HG03460 (cell line): ENCODE measurements at regions not wholly inside any gene's neighbourhood (a gene's known extent, or its start where the extent isn't known, plus 50 kb on each side); places are given as distances from the start of the nearest gene placed in this dataset.
"Not testable (repeated sequence)": the region's sequence is repeated elsewhere in the genome, so short reads cannot be mapped to it uniquely, and the experiment has no call there.

ENCODE experiments used
- ATAC-seq: cut with Tn5 transposase; IDR thresholded peaks from one replicate; pipeline ENCODE4 v1.9.1; 2021; ENCODE audit not compliant: unreplicated experiment

- ATAC-seq: no peak
These were observed 1711.4 kb upstream of the PIK3C3 start for GRCh38 chr18:40243607-40244006.

GRCh38 chr18:40235836-40236235 lies 1719.2 kb upstream of the PIK3C3 start:
- no peak for ATAC-seq

GRCh38 chr18:40235323-40235722 lies 1719.7 kb upstream of the PIK3C3 start:
- no peak for ATAC-seq

GRCh38 chr18:40233931-40234616 lies 1721.0 kb upstream of the PIK3C3 start:
- ATAC-seq: no peak

GRCh38 chr18:40222776-40223175 lies 1732.3 kb upstream of the PIK3C3 start:
- no peak for ATAC-seq

- ATAC-seq: no peak
These were observed 1738.2 kb upstream of the PIK3C3 start for GRCh38 chr18:40216856-40217255.

- ATAC-seq: no peak
These were observed 1739.1 kb upstream of the PIK3C3 start for GRCh38 chr18:40215979-40216378.

- ATAC-seq: no peak
These were observed 1744.3 kb upstream of the PIK3C3 start for GRCh38 chr18:40210696-40211095.

GRCh38 chr18:40208958-40209357 lies 1746.1 kb upstream of the PIK3C3 start:
- ATAC-seq: no peak

GRCh38 chr18:40197711-40198110 lies 1757.3 kb upstream of the PIK3C3 start:
- ATAC-seq: no peak

- ATAC-seq: no peak
These were observed 1768.4 kb upstream of the PIK3C3 start for GRCh38 chr18:40186677-40187076.

GRCh38 chr18:40179729-40180461 lies 1775.1 kb upstream of the PIK3C3 start:
- no peak for ATAC-seq

- no peak for ATAC-seq
These were observed 1787.0 kb upstream of the PIK3C3 start for GRCh38 chr18:40168026-40168425.

- no peak for ATAC-seq
These were observed 1791.8 kb upstream of the PIK3C3 start for GRCh38 chr18:40163254-40163653.

- no peak for ATAC-seq
These were observed 1794.7 kb upstream of the PIK3C3 start for GRCh38 chr18:40160361-40160760.

GRCh38 chr18:40159141-40160017 lies 1795.7 kb upstream of the PIK3C3 start:
- no peak for ATAC-seq

GRCh38 chr18:40157120-40157519 lies 1797.9 kb upstream of the PIK3C3 start:
- ATAC-seq: no peak

- no peak for ATAC-seq
These were observed 1802.2 kb upstream of the PIK3C3 start for GRCh38 chr18:40152859-40153258.

- no peak for ATAC-seq
These were observed 1806.1 kb upstream of the PIK3C3 start for GRCh38 chr18:40148960-40149359.

- ATAC-seq: no peak
These were observed 1821.8 kb upstream of the PIK3C3 start for GRCh38 chr18:40133253-40133652.

GRCh38 chr18:40132438-40132837 lies 1822.6 kb upstream of the PIK3C3 start:
- not testable (repeated sequence) for ATAC-seq

- no peak for ATAC-seq
These were observed 1830.9 kb upstream of the PIK3C3 start for GRCh38 chr18:40124107-40124506.
